Nephron progenitor cell (in vitro differentiated cells): ENCODE measurements at regions not wholly inside any gene's neighbourhood (a gene's known extent, or its start where the extent isn't known, plus 50 kb on each side); places are given as distances from the start of the nearest gene placed in this dataset.

Experiments used
- DNase-seq: peaks from one replicate; pipeline ENCODE4 v3.0.0; 2021
- H3K27ac Mint-ChIP-seq: 2 replicates; pipeline ENCODE4 v1.8.0; 2021; ENCODE audit warnings: mild to moderate bottlenecking, moderate library complexity, mixed read lengths
- H3K27me3 Mint-ChIP-seq: 2 replicates; pipeline ENCODE4 v1.8.0; 2021; ENCODE audit warnings: mild to moderate bottlenecking, low read depth, mixed read lengths; ENCODE audit not compliant: poor library complexity
- H3K36me3 Mint-ChIP-seq: 2 replicates; pipeline ENCODE4 v1.8.0; 2021; ENCODE audit warnings: low read depth, mixed read lengths
- H3K4me1 Mint-ChIP-seq: 2 replicates; pipeline ENCODE4 v1.8.0; 2021; ENCODE audit warnings: mixed read lengths
- H3K4me3 Mint-ChIP-seq: 2 replicates; pipeline ENCODE4 v1.8.0; 2021; ENCODE audit warnings: mild to moderate bottlenecking, moderate library complexity, mixed read lengths
- H3K9me3 Mint-ChIP-seq: 2 replicates; pipeline ENCODE4 v1.8.0; 2021; ENCODE audit warnings: mild to moderate bottlenecking, moderate library complexity, mixed read lengths
- CTCF ChIP-seq: fragments of 200-600 bp; sonication (generic); IDR thresholded peaks from 2 replicates; pipeline ENCODE4 v1.5.0; 2021; ENCODE audit warnings: antibody characterized with exemption

GRCh38 chr2:8628866-8629209 is 53.0 kb upstream of the ID2 start:
- no peak for TF ChIP-seq CTCF
- Mint-ChIP-seq H3K4me1 (peaks cover 70% of the 10 kb centered on the region), H3K4me3 (no peak overlapping the region), H3K27me3 (peaks cover 9% of the 10 kb centered on the region), H3K9me3 (no peaks in the 10 kb centered on the region), H3K36me3 (no peaks in the 10 kb centered on the region), H3K27ac (peak overlapping the region; percentile 87)
- DNase-seq: no peak

GRCh38 chr2:8629402-8629801 is 52.5 kb upstream of the ID2 start:
- no peak overlapping the region for H3K4me3 Mint-ChIP-seq
- peaks cover 10% of the 10 kb centered on the region for H3K27me3 Mint-ChIP-seq
- H3K27ac Mint-ChIP-seq: peak overlapping the region; percentile 87
- TF ChIP-seq CTCF: no peak
- H3K36me3 Mint-ChIP-seq: no peaks in the 10 kb centered on the region
- H3K4me1 Mint-ChIP-seq: peaks cover 73% of the 10 kb centered on the region
- DNase-seq: no peak
- H3K9me3 Mint-ChIP-seq: no peaks in the 10 kb centered on the region

- H3K27ac Mint-ChIP-seq: no peak overlapping the region
These were observed 51.0 kb upstream of the ID2 start for GRCh38 chr2:8630676-8631464.

GRCh38 chr2:8631465-8632005 is 50.3 kb upstream of the ID2 start:
- no peaks in the 10 kb centered on the region for H3K9me3 Mint-ChIP-seq
- peaks cover 6% of the 10 kb centered on the region for H3K27me3 Mint-ChIP-seq
- no peak for DNase-seq
- H3K4me1 Mint-ChIP-seq: peaks cover 82% of the 10 kb centered on the region
- no peaks in the 10 kb centered on the region for H3K36me3 Mint-ChIP-seq
- H3K27ac Mint-ChIP-seq: peak overlapping the region; percentile 16
- H3K4me3 Mint-ChIP-seq: no peak overlapping the region
- no peak for TF ChIP-seq CTCF

More at GRCh38 chr2:8630676-8631464, 51.0 kb upstream of the ID2 start:
- Mint-ChIP-seq H3K4me1 (peaks cover 80% of the 10 kb centered on the region), H3K9me3 (no peaks in the 10 kb centered on the region), H3K4me3 (no peak overlapping the region), H3K27me3 (peaks cover 10% of the 10 kb centered on the region), H3K36me3 (no peaks in the 10 kb centered on the region)
- no peak for DNase-seq
- no peak for TF ChIP-seq CTCF
